WTC11 (cell line): ENCODE measurements at regions not wholly inside any gene's neighbourhood (a gene's known extent, or its start where the extent isn't known, plus 50 kb on each side); places are given as distances from the start of the nearest gene placed in this dataset.

Experiments used
- ATAC-seq: fragments of 200-7000 bp; cut with Tn5 transposase; 2 replicates; pipeline ENCODE4 v1.10.0; 2021; ENCODE audit warnings: mild to moderate bottlenecking, moderate library complexity
- CTCF ChIA-PET: fragments of 300-600 bp; sonication (Branson Sonifier 250); formaldehyde crosslinking; loops from one replicate; lab custom pipeline; 2021; ENCODE audit warnings: antibody characterized with exemption; lab: Charles Lee
- POLR2A ChIA-PET: fragments of 350-600 bp; sonication (Branson Sonifier 250); formaldehyde crosslinking; loops from one replicate; lab custom pipeline; 2021; ENCODE audit warnings: antibody characterized with exemption; lab: Charles Lee
- DNase-seq: peaks from one replicate; pipeline ENCODE4 v3.0.0; 2021; ENCODE audit warnings: low spot score
- H3K27ac Mint-ChIP-seq: 2 replicates; pipeline ENCODE4 v1.8.0; 2021; ENCODE audit warnings: mixed read lengths
- H3K27me3 Mint-ChIP-seq: 2 replicates; pipeline ENCODE4 v1.8.0; 2021; ENCODE audit warnings: low read depth, mild to moderate bottlenecking, moderate library complexity, mixed read lengths
- H3K36me3 Mint-ChIP-seq: 2 replicates; pipeline ENCODE4 v1.8.0; 2021; ENCODE audit warnings: mixed read lengths
- H3K4me1 Mint-ChIP-seq: 2 replicates; pipeline ENCODE4 v1.8.0; 2022; ENCODE audit warnings: mixed read lengths
- H3K4me3 Mint-ChIP-seq: 2 replicates; pipeline ENCODE4 v1.8.0; 2021; ENCODE audit warnings: mild to moderate bottlenecking, moderate library complexity, mixed read lengths
- H3K9me3 Mint-ChIP-seq: 2 replicates; pipeline ENCODE4 v1.8.0; 2021; ENCODE audit warnings: mixed read lengths
- FOXJ3 ChIP-seq: sonication (generic); formaldehyde crosslinking; IDR thresholded peaks from 2 replicates; pipeline ENCODE4 v1.9.0; 2021; ENCODE audit warnings: missing genetic modification reagents, mild to moderate bottlenecking, borderline replicate concordance
- IRF2 ChIP-seq: sonication (generic); formaldehyde crosslinking; IDR thresholded peaks from 2 replicates; pipeline ENCODE4 v1.8.0; 2022; ENCODE audit warnings: low read depth, missing genetic modification reagents, borderline replicate concordance
- NFE2L1 ChIP-seq: sonication (generic); formaldehyde crosslinking; IDR thresholded peaks from 2 replicates; pipeline ENCODE4 v1.8.1; 2023; ENCODE audit warnings: missing genetic modification reagents
- NR1H2 ChIP-seq: sonication (generic); formaldehyde crosslinking; IDR thresholded peaks from 2 replicates; pipeline ENCODE4 v1.9.0; 2021; ENCODE audit warnings: mild to moderate bottlenecking, moderate library complexity, missing genetic modification reagents
- NR3C1 ChIP-seq: sonication (generic); formaldehyde crosslinking; conservative IDR thresholded peaks from 2 replicates; pipeline ENCODE4 v1.8.1; 2023; ENCODE audit warnings: low read depth, mild to moderate bottlenecking, missing genetic modification reagents
- SMAD4 ChIP-seq: sonication (generic); formaldehyde crosslinking; IDR thresholded peaks from 2 replicates; pipeline ENCODE4 v1.8.0; 2022; ENCODE audit warnings: mild to moderate bottlenecking, missing genetic modification reagents
- SP1 ChIP-seq: sonication (generic); formaldehyde crosslinking; conservative IDR thresholded peaks from 2 replicates; pipeline ENCODE4 v1.8.1; 2022; ENCODE audit warnings: missing genetic modification reagents
- TCF7 ChIP-seq: sonication (generic); formaldehyde crosslinking; IDR thresholded peaks from 2 replicates; pipeline ENCODE4 v1.8.0; 2022; ENCODE audit warnings: mild to moderate bottlenecking, low read depth, missing genetic modification reagents, moderate library complexity
- ZNF317 ChIP-seq: sonication (generic); formaldehyde crosslinking; IDR thresholded peaks from 2 replicates; pipeline ENCODE4 v1.8.1; 2023; ENCODE audit warnings: low read depth, mild to moderate bottlenecking, moderate library complexity, missing genetic modification reagents, borderline replicate concordance
- TF ChIP-seq, protein P1 (sequence below): sonication (generic); formaldehyde crosslinking; IDR thresholded peaks from 2 replicates; pipeline ENCODE4 v1.8.1; 2023; ENCODE audit warnings: mild to moderate bottlenecking, moderate library complexity, missing genetic modification reagents
- TF ChIP-seq, protein P2 (sequence below): sonication (generic); formaldehyde crosslinking; IDR thresholded peaks from 2 replicates; pipeline ENCODE4 v1.8.1; 2022; ENCODE audit warnings: mild to moderate bottlenecking, missing genetic modification reagents, moderate library complexity, borderline replicate concordance
- TF ChIP-seq, protein P3 (sequence below): fragments of 200-600 bp; IDR thresholded peaks from 2 replicates; pipeline ENCODE4 v1.8.0; 2022; ENCODE audit warnings: antibody characterized with exemption
- TF ChIP-seq, protein P4 (sequence below): sonication (generic); formaldehyde crosslinking; IDR thresholded peaks from 2 replicates; pipeline ENCODE4 v1.8.1; 2022; ENCODE audit warnings: missing genetic modification reagents, borderline replicate concordance
- TF ChIP-seq, protein P5 (sequence below): fragments of 250-450 bp; sonication (Bioruptor Pico); IDR thresholded peaks from 2 replicates; pipeline ENCODE4 v1.9.0; 2021; ENCODE audit warnings: mild to moderate bottlenecking
- TF ChIP-seq, protein P6 (sequence below): sonication (generic); formaldehyde crosslinking; IDR thresholded peaks from 2 replicates; pipeline ENCODE4 v1.8.1; 2023; ENCODE audit warnings: mild to moderate bottlenecking, missing genetic modification reagents, moderate library complexity
- TF ChIP-seq, protein P7 (sequence below): sonication (generic); formaldehyde crosslinking; IDR thresholded peaks from 2 replicates; pipeline ENCODE4 v1.8.0; 2023; ENCODE audit warnings: mild to moderate bottlenecking, missing genetic modification reagents
- TF ChIP-seq, protein P8 (sequence below): sonication (generic); formaldehyde crosslinking; IDR thresholded peaks from 2 replicates; pipeline ENCODE4 v1.8.0; 2023; ENCODE audit warnings: missing genetic modification reagents, mild to moderate bottlenecking, borderline replicate concordance

DNA sequence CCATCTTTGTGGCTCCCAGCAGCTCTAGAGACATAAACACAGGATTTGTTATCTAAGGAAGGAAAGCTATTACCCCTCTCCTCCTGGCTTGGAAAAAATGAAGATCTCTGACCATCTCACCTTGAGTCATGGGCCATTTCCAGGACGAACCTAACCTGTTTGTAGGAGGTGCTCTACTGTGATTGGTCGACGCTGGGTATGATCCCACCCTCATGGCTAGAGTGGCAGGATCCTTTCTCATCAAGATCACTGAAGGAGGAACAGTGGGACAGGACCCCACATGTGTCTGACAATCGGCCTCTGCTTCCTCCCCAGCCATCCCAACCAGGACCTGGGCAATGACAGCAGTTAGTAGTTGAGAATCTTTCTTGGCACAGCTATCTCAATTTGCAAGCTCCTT is 144.1 kb downstream of the EMX2 start:
- POLR2A ChIA-PET: no interaction called here
- Mint-ChIP-seq H3K27ac (no peak overlapping the region), H3K9me3 (no peaks in the 10 kb centered on the region), H3K4me1 (0 out of 2 replicates have a peak, but pooled peaks cover 3% of the 10 kb centered on the region), H3K4me3 (no peak overlapping the region), H3K36me3 (no peaks in the 10 kb centered on the region), H3K27me3 (no peaks in the 10 kb centered on the region; the same call in 1 of the 2 replicates)
- peak; percentile 84 for ATAC-seq
- CTCF ChIA-PET: interaction anchor here (1.4 kb wide), 1 partner anchor 470 kb away, joined by 3 read pairs; no protein-coding TSS in a partner anchor
- DNase-seq: no peak
- TF ChIP-seq NFE2L1 (CRISPR knock-in tag): no peak
- TF ChIP-seq NR3C1 (CRISPR knock-in tag): no peak
- TF ChIP-seq, protein P1, sequence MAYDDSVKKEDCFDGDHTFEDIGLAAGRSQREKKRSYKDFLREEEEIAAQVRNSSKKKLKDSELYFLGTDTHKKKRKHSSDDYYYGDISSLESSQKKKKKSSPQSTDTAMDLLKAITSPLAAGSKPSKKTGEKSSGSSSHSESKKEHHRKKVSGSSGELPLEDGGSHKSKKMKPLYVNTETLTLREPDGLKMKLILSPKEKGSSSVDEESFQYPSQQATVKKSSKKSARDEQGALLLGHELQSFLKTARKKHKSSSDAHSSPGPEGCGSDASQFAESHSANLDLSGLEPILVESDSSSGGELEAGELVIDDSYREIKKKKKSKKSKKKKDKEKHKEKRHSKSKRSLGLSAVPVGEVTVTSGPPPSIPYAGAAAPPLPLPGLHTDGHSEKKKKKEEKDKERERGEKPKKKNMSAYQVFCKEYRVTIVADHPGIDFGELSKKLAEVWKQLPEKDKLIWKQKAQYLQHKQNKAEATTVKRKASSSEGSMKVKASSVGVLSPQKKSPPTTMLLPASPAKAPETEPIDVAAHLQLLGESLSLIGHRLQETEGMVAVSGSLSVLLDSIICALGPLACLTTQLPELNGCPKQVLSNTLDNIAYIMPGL (CRISPR knock-in tag): no peak
- TF ChIP-seq IRF2: no peak
- TF ChIP-seq, protein P2, sequence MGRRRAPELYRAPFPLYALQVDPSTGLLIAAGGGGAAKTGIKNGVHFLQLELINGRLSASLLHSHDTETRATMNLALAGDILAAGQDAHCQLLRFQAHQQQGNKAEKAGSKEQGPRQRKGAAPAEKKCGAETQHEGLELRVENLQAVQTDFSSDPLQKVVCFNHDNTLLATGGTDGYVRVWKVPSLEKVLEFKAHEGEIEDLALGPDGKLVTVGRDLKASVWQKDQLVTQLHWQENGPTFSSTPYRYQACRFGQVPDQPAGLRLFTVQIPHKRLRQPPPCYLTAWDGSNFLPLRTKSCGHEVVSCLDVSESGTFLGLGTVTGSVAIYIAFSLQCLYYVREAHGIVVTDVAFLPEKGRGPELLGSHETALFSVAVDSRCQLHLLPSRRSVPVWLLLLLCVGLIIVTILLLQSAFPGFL: no peak
- TF ChIP-seq SMAD4 (CRISPR knock-in tag): no peak
- TF ChIP-seq, protein P3, sequence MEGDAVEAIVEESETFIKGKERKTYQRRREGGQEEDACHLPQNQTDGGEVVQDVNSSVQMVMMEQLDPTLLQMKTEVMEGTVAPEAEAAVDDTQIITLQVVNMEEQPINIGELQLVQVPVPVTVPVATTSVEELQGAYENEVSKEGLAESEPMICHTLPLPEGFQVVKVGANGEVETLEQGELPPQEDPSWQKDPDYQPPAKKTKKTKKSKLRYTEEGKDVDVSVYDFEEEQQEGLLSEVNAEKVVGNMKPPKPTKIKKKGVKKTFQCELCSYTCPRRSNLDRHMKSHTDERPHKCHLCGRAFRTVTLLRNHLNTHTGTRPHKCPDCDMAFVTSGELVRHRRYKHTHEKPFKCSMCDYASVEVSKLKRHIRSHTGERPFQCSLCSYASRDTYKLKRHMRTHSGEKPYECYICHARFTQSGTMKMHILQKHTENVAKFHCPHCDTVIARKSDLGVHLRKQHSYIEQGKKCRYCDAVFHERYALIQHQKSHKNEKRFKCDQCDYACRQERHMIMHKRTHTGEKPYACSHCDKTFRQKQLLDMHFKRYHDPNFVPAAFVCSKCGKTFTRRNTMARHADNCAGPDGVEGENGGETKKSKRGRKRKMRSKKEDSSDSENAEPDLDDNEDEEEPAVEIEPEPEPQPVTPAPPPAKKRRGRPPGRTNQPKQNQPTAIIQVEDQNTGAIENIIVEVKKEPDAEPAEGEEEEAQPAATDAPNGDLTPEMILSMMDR: no peak
- no peak for TF ChIP-seq SP1
- TF ChIP-seq FOXJ3 (CRISPR knock-in tag): no peak

DNA sequence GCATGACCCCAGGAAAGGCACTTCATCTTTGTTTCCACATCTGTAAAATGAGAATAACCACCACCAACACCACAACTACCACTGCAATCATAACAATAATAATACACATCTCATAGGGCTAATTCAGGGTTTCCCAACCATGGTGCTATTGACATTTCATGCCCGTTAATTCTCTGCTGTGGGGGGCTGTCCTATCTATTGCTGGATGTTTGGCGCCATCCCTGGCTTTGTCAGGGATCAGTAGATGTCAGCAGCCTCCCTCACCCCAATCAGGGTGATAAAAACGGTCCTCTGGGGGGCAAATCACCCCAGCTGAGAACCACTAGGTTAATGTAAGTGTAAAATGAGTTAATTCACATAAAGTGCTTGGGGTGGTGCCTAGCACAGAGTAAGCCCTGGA is 145.8 kb downstream of the EMX2 start:
- H3K4me3 Mint-ChIP-seq: no peak overlapping the region
- no peaks in the 10 kb centered on the region; the same call in 1 of the 2 replicates for H3K27me3 Mint-ChIP-seq
- no peak for DNase-seq
- no peaks in the 10 kb centered on the region for H3K9me3 Mint-ChIP-seq
- no peak overlapping the region for H3K27ac Mint-ChIP-seq
- no peak for ATAC-seq
- ChIA-PET CTCF (interaction anchor here (1.1 kb wide), 1 partner anchor 192 kb away, joined by 7 read pairs; no protein-coding TSS in a partner anchor), POLR2A (interaction anchor here (0.6 kb wide), 1 partner anchor 119 kb away, joined by 3 read pairs; no protein-coding TSS in a partner anchor)
- H3K36me3 Mint-ChIP-seq: no peaks in the 10 kb centered on the region
- 0 out of 2 replicates have a peak, but pooled peaks cover 3% of the 10 kb centered on the region for H3K4me1 Mint-ChIP-seq
- TF ChIP-seq, protein P4, sequence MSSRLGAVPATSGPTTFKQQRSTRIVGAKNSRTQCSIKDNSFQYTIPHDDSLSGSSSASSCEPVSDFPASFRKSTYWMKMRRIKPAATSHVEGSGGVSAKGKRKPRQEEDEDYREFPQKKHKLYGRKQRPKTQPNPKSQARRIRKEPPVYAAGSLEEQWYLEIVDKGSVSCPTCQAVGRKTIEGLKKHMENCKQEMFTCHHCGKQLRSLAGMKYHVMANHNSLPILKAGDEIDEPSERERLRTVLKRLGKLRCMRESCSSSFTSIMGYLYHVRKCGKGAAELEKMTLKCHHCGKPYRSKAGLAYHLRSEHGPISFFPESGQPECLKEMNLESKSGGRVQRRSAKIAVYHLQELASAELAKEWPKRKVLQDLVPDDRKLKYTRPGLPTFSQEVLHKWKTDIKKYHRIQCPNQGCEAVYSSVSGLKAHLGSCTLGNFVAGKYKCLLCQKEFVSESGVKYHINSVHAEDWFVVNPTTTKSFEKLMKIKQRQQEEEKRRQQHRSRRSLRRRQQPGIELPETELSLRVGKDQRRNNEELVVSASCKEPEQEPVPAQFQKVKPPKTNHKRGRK: no peak

DNA sequence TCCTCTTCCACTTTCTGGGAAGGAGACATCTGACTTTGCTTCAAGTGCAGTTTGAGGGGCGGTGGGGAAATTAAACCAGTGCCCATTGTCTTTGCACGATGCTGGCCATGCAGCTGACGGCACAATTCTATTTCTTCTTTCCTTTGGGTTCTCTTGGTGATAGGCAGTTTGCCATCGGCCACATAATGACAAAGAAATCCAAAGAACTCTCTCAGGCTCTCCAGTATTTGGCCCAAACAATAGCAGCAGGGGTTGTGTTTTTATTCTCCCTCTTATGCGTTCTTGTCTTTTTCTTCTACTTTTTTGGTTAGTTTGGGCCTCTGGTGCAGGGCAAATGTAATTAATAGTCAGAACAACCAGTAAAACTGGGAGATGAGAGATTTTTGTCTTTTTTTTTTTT is 147.0 kb downstream of the EMX2 start:
- ChIA-PET CTCF (interaction anchor here (1.0 kb wide), 1 partner anchor 21 kb away, joined by 3 read pairs; no protein-coding TSS in a partner anchor), POLR2A (no interaction called here)
- no peaks in the 10 kb centered on the region; the same call in 1 of the 2 replicates for H3K27me3 Mint-ChIP-seq
- H3K36me3 Mint-ChIP-seq: no peaks in the 10 kb centered on the region
- H3K9me3 Mint-ChIP-seq: no peaks in the 10 kb centered on the region
- DNase-seq (no peak), ATAC-seq (no peak)
- H3K4me1 Mint-ChIP-seq: 0 out of 2 replicates have a peak, but pooled peaks cover 3% of the 10 kb centered on the region
- H3K4me3 Mint-ChIP-seq: no peak overlapping the region
- no peak overlapping the region for H3K27ac Mint-ChIP-seq
- TF ChIP-seq, protein P5, sequence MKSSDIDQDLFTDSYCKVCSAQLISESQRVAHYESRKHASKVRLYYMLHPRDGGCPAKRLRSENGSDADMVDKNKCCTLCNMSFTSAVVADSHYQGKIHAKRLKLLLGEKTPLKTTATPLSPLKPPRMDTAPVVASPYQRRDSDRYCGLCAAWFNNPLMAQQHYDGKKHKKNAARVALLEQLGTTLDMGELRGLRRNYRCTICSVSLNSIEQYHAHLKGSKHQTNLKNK: no peak
- no peak for TF ChIP-seq ZNF317 (CRISPR knock-in tag)
- TF ChIP-seq, protein P6, sequence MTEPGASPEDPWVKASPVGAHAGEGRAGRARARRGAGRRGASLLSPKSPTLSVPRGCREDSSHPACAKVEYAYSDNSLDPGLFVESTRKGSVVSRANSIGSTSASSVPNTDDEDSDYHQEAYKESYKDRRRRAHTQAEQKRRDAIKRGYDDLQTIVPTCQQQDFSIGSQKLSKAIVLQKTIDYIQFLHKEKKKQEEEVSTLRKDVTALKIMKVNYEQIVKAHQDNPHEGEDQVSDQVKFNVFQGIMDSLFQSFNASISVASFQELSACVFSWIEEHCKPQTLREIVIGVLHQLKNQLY (CRISPR knock-in tag): no peak
- TF ChIP-seq, protein P7, sequence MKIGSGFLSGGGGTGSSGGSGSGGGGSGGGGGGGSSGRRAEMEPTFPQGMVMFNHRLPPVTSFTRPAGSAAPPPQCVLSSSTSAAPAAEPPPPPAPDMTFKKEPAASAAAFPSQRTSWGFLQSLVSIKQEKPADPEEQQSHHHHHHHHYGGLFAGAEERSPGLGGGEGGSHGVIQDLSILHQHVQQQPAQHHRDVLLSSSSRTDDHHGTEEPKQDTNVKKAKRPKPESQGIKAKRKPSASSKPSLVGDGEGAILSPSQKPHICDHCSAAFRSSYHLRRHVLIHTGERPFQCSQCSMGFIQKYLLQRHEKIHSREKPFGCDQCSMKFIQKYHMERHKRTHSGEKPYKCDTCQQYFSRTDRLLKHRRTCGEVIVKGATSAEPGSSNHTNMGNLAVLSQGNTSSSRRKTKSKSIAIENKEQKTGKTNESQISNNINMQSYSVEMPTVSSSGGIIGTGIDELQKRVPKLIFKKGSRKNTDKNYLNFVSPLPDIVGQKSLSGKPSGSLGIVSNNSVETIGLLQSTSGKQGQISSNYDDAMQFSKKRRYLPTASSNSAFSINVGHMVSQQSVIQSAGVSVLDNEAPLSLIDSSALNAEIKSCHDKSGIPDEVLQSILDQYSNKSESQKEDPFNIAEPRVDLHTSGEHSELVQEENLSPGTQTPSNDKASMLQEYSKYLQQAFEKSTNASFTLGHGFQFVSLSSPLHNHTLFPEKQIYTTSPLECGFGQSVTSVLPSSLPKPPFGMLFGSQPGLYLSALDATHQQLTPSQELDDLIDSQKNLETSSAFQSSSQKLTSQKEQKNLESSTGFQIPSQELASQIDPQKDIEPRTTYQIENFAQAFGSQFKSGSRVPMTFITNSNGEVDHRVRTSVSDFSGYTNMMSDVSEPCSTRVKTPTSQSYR: no peak
- TF ChIP-seq TCF7 (CRISPR knock-in tag): no peak
- TF ChIP-seq NR1H2 (CRISPR knock-in tag): no peak
- TF ChIP-seq, protein P8, sequence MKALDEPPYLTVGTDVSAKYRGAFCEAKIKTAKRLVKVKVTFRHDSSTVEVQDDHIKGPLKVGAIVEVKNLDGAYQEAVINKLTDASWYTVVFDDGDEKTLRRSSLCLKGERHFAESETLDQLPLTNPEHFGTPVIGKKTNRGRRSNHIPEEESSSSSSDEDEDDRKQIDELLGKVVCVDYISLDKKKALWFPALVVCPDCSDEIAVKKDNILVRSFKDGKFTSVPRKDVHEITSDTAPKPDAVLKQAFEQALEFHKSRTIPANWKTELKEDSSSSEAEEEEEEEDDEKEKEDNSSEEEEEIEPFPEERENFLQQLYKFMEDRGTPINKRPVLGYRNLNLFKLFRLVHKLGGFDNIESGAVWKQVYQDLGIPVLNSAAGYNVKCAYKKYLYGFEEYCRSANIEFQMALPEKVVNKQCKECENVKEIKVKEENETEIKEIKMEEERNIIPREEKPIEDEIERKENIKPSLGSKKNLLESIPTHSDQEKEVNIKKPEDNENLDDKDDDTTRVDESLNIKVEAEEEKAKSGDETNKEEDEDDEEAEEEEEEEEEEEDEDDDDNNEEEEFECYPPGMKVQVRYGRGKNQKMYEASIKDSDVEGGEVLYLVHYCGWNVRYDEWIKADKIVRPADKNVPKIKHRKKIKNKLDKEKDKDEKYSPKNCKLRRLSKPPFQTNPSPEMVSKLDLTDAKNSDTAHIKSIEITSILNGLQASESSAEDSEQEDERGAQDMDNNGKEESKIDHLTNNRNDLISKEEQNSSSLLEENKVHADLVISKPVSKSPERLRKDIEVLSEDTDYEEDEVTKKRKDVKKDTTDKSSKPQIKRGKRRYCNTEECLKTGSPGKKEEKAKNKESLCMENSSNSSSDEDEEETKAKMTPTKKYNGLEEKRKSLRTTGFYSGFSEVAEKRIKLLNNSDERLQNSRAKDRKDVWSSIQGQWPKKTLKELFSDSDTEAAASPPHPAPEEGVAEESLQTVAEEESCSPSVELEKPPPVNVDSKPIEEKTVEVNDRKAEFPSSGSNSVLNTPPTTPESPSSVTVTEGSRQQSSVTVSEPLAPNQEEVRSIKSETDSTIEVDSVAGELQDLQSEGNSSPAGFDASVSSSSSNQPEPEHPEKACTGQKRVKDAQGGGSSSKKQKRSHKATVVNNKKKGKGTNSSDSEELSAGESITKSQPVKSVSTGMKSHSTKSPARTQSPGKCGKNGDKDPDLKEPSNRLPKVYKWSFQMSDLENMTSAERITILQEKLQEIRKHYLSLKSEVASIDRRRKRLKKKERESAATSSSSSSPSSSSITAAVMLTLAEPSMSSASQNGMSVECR (CRISPR knock-in tag): no peak
